ENCODE measurements at regions not wholly inside any gene's neighbourhood (a gene's known extent, or its start where the extent isn't known, plus 50 kb on each side); places are given as distances from the start of the nearest gene placed in this dataset.

GRCh38 chr11:62033191-62034035 is 66.0 kb upstream of the FTH1 start:
- peak overlapping the region; percentile 2 for H3K27ac ChIP-seq (ENCODE audit: insufficient read depth, low read depth, low read length)
- peak; percentile 69 for TF ChIP-seq FOS (IDR thresholded peaks at IDR 0.05; ENCODE audit: borderline replicate concordance, insufficient read depth, low read length)
- no peak for TF ChIP-seq EZH2 (IDR thresholded peaks at IDR 0.05; ENCODE audit: borderline replicate concordance, low read depth, low read length, severe bottlenecking)
- no peak overlapping the region for H3K4me2 ChIP-seq (ENCODE audit: insufficient read depth, low read length)
- dilution Hi-C loops (cut with MboI; ENCODE audit: extremely low pct_ligation_motif_present, low sequenced_read_pairs) = no loop called here
- H3K9me1 ChIP-seq (replicated peaks; ENCODE audit: control insufficient read depth, extremely low read depth, insufficient read depth, low read length) = no peaks in the 10 kb centered on the region
- no peaks in the 10 kb centered on the region for H3K27me3 ChIP-seq (ENCODE audit: control insufficient read depth in 2 of 2, insufficient read depth in 2 of 2, low read length in 2 of 2)
- POLR2A ChIA-PET = no interaction called here
- H3K9me3 ChIP-seq (replicated peaks; ENCODE audit: control insufficient read depth, insufficient read depth, low read length) = no peaks in the 10 kb centered on the region
- H3K9ac ChIP-seq (replicated peaks; ENCODE audit: extremely low read depth, insufficient read depth, low read length) = no peak overlapping the region
- intact Hi-C loops (cut with micrococcal nuclease) = no loop called here
- FAIRE-seq (peak; percentile 63), DNase-seq (ENCODE audit: low read depth, low spot score) (peak; percentile 25)
- no peak overlapping the region for H3K4me3 ChIP-seq (replicated peaks in 1 of 3; ENCODE audit: insufficient read depth in 1 of 3, low read depth in 1 of 3, low read length in 3 of 3)
- BruUV-seq (replicated peaks) = no TSS peak
- H3K36me3 ChIP-seq (ENCODE audit: control insufficient read depth in 2 of 2, extremely low read depth in 1 of 2, insufficient read depth in 2 of 2, low read length in 2 of 2) = no peaks in the 10 kb centered on the region
- no peaks in the 10 kb centered on the region for H4K20me1 ChIP-seq (replicated peaks; ENCODE audit: control insufficient read depth, extremely low read depth, insufficient read depth, low read length)
- H2AFZ ChIP-seq (ENCODE audit: low read depth, low read length) = no peak overlapping the region
- CTCF ChIA-PET = interaction anchor here (1.5 kb wide), 1 partner anchor 49 kb away, joined by 4 read pairs; no protein-coding TSS in a partner anchor
- H3K4me1 ChIP-seq (ENCODE audit: control insufficient read depth, extremely low read depth, insufficient read depth, low read length) = peaks cover 9% of the 10 kb centered on the region
- H3K79me2 ChIP-seq (ENCODE audit: control insufficient read depth, insufficient read depth, low read length) = no peaks in the 10 kb centered on the region

- Histone ChIP-seq H3K4me3 (replicated peaks in 1 of 3; ENCODE audit: insufficient read depth in 1 of 3, low read depth in 1 of 3, low read length in 3 of 3) (no peak overlapping the region), H3K36me3 (ENCODE audit: control insufficient read depth in 2 of 2, extremely low read depth in 1 of 2, insufficient read depth in 2 of 2, low read length in 2 of 2) (no peaks in the 10 kb centered on the region), H3K9ac (replicated peaks; ENCODE audit: extremely low read depth, insufficient read depth, low read length) (no peak overlapping the region), H3K27ac (ENCODE audit: insufficient read depth, low read depth, low read length) (no peak overlapping the region), H2AFZ (ENCODE audit: low read depth, low read length) (no peak overlapping the region), H3K79me2 (ENCODE audit: control insufficient read depth, insufficient read depth, low read length) (no peaks in the 10 kb centered on the region), H3K4me2 (ENCODE audit: insufficient read depth, low read length) (no peak overlapping the region), H3K9me1 (replicated peaks; ENCODE audit: control insufficient read depth, extremely low read depth, insufficient read depth, low read length) (no peaks in the 10 kb centered on the region), H3K4me1 (ENCODE audit: control insufficient read depth, extremely low read depth, insufficient read depth, low read length) (peaks cover 18% of the 10 kb centered on the region), H3K27me3 (ENCODE audit: control insufficient read depth in 2 of 2, insufficient read depth in 2 of 2, low read length in 2 of 2) (no peaks in the 10 kb centered on the region), H4K20me1 (replicated peaks; ENCODE audit: control insufficient read depth, extremely low read depth, insufficient read depth, low read length) (no peaks in the 10 kb centered on the region), H3K9me3 (replicated peaks; ENCODE audit: control insufficient read depth, insufficient read depth, low read length) (no peaks in the 10 kb centered on the region)
- FAIRE-seq (no peak), DNase-seq (ENCODE audit: low read depth, low spot score) (no peak)
- ChIA-PET POLR2A (interaction anchor here (0.5 to 0.6 kb wide), 3 partner anchors 34 to 312 kb away, joined by 4 to 6 read pairs (median 5); no protein-coding TSS in a partner anchor), CTCF (interaction anchor here (0.8 to 1.2 kb wide), 5 partner anchors 9 to 78 kb away, joined by 3 to 4 read pairs (median 3); no protein-coding TSS in a partner anchor)
- TF ChIP-seq MAX (IDR thresholded peaks at IDR 0.05; ENCODE audit: insufficient read depth, insufficient read length) (no peak), MYC (IDR thresholded peaks at IDR 0.05; ENCODE audit: low read depth, low read length) (no peak), POLR2A (IDR thresholded peaks at IDR 0.05; ENCODE audit: low read depth, low read length) (no peak), POLR2AphosphoS5 (IDR thresholded peaks at IDR 0.05; ENCODE audit: insufficient read depth, low read depth, low read length) (no peak), CTCF (IDR thresholded peaks at IDR 0.05; ENCODE audit: extremely low read depth in 1 of 2, insufficient read depth in 1 of 2, low read depth in 1 of 2, low read length in 2 of 2) (no peak), JUN (IDR thresholded peaks at IDR 0.05; ENCODE audit: borderline replicate concordance, insufficient read depth, insufficient read length, low read depth) (no peak), EZH2 (IDR thresholded peaks at IDR 0.05; ENCODE audit: borderline replicate concordance, low read depth, low read length, severe bottlenecking) (no peak), FOS (IDR thresholded peaks at IDR 0.05; ENCODE audit: borderline replicate concordance, insufficient read depth, low read length) (no peak), GATA2 (IDR thresholded peaks at IDR 0.05; ENCODE audit: insufficient read depth, insufficient read length, low read depth, low read length) (no peak)
- intact Hi-C loops (cut with micrococcal nuclease) (no loop called here), dilution Hi-C loops (cut with MboI; ENCODE audit: extremely low pct_ligation_motif_present, low sequenced_read_pairs) (no loop called here)
- BruUV-seq (replicated peaks) = no TSS peak
These were observed 62.7 kb upstream of the FTH1 start for GRCh38 chr11:62030071-62030684.

Measured in endothelial cell of umbilical vein (primary cell).